ENCODE measurements at regions not wholly inside any gene's neighbourhood (a gene's known extent, or its start where the extent isn't known, plus 50 kb on each side); places are given as distances from the start of the nearest gene placed in this dataset.
A peak's percentile ranks its signal among the peaks of the same experiment; 100 is the strongest.
"Not testable (repeated sequence)": the region's sequence is repeated elsewhere in the genome, so short reads cannot be mapped to it uniquely, and the experiment has no call there.

GRCh38 chr6:28615955-28616747, 90.5 kb downstream of the GPX5 start (continued):
- no peak for TF ChIP-seq PREB (CRISPR knock-in tag; IDR thresholded peaks at IDR 0.05; ENCODE audit: borderline replicate concordance)
- TF ChIP-seq OVOL2 (CRISPR knock-in tag; IDR thresholded peaks at IDR 0.05; ENCODE audit: borderline replicate concordance): no peak
- TF ChIP-seq ATF2 (CRISPR knock-in tag; IDR thresholded peaks at IDR 0.05; ENCODE audit: borderline replicate concordance, low read depth): no peak
- no peak for TF ChIP-seq RELA (CRISPR knock-in tag; IDR thresholded peaks at IDR 0.05; ENCODE audit: borderline replicate concordance)
- TF ChIP-seq CREB1 (CRISPR knock-in tag; IDR thresholded peaks at IDR 0.05): no peak
- TF ChIP-seq HMGXB4 (CRISPR knock-in tag; IDR thresholded peaks at IDR 0.05): no peak; the same call in 1 of the 2 replicates
- no peak for TF ChIP-seq RORB (CRISPR knock-in tag; IDR thresholded peaks at IDR 0.05)

GRCh38 chr6:28618898-28619555, 93.3 kb downstream of the GPX5 start:
- H3K27me3 Mint-ChIP-seq (ENCODE audit: low read depth): peaks cover 39% of the 10 kb centered on the region
- H3K4me1 Mint-ChIP-seq: peaks cover 20% of the 10 kb centered on the region
- H3K4me3 Mint-ChIP-seq: no peak overlapping the region
- POLR2A ChIA-PET: no interaction called here
- CTCF ChIA-PET: interaction anchor here (3.2 kb wide), 1 partner anchor 76 kb away, joined by 14 read pairs; no protein-coding TSS in a partner anchor
- ATAC-seq (no peak; the same call in 1 of the 2 replicates), DNase-seq (ENCODE audit: low spot score) (no peak)
- TF ChIP-seq STAT6 (CRISPR knock-in tag; conservative IDR thresholded peaks at IDR 0.05; ENCODE audit: low read depth) (no peak), HMGA2 (CRISPR knock-in tag; IDR thresholded peaks at IDR 0.05) (peak; percentile 75; the same call in 1 of the 2 replicates)
- no peaks in the 10 kb centered on the region for H3K36me3 Mint-ChIP-seq
- no peak overlapping the region for H3K27ac Mint-ChIP-seq
- H3K9me3 Mint-ChIP-seq: 0 out of 2 replicates have a peak, but pooled peaks cover 3% of the 10 kb centered on the region

- ATAC-seq; DNase-seq (ENCODE audit: low spot score); H3K27ac Mint-ChIP-seq; H3K36me3 Mint-ChIP-seq; POLR2A ChIA-PET; H3K9me3 Mint-ChIP-seq; CTCF ChIA-PET: not testable (repeated sequence)
- peaks cover 15% of the 10 kb centered on the region for H3K4me1 Mint-ChIP-seq
- H3K4me3 Mint-ChIP-seq: peak overlapping the region; percentile 94
- peaks cover 18% of the 10 kb centered on the region for H3K27me3 Mint-ChIP-seq (ENCODE audit: low read depth)
Measured at GRCh38 chr6:28621268-28621667, 95.6 kb downstream of the GPX5 start.

GRCh38 chr6:28623242-28623641, 97.6 kb downstream of the GPX5 start:
- H3K36me3 Mint-ChIP-seq; H3K4me3 Mint-ChIP-seq; H3K27ac Mint-ChIP-seq; CTCF ChIA-PET; DNase-seq (ENCODE audit: low spot score); ATAC-seq; POLR2A ChIA-PET; H3K9me3 Mint-ChIP-seq: not testable (repeated sequence)
- peaks cover 14% of the 10 kb centered on the region for H3K27me3 Mint-ChIP-seq (ENCODE audit: low read depth)
- peaks cover 12% of the 10 kb centered on the region for H3K4me1 Mint-ChIP-seq

GRCh38 chr6:28626386-28626785, 100.7 kb downstream of the GPX5 start:
- ATAC-seq; CTCF ChIA-PET; POLR2A ChIA-PET; H3K36me3 Mint-ChIP-seq; H3K4me1 Mint-ChIP-seq; H3K9me3 Mint-ChIP-seq; H3K27ac Mint-ChIP-seq; H3K4me3 Mint-ChIP-seq; DNase-seq (ENCODE audit: low spot score): not testable (repeated sequence)
- peaks cover 20% of the 10 kb centered on the region for H3K27me3 Mint-ChIP-seq (ENCODE audit: low read depth)

Measured in WTC11 (cell line).